BE2C (cell line): ENCODE measurements at regions not wholly inside any gene's neighbourhood (a gene's known extent, or its start where the extent isn't known, plus 50 kb on each side); places are given as distances from the start of the nearest gene placed in this dataset.

Experiments
- DNase-seq: peaks from one replicate; pipeline ENCODE4 v3.0.0-alpha.2; 2020
- H3K27me3 ChIP-seq: fragments of 250-450 bp; sonication (Bioruptor Pico); 2 replicates; pipeline ENCODE4 v1.5.1; 2020; ENCODE audit warnings: mild to moderate bottlenecking
- H3K36me3 ChIP-seq: fragments of 250-450 bp; sonication (Bioruptor Pico); 2 replicates; pipeline ENCODE4 v1.5.1; 2020; ENCODE audit warnings: mild to moderate bottlenecking
- H3K4me1 ChIP-seq: fragments of 250-450 bp; sonication (Bioruptor Pico); 2 replicates; pipeline ENCODE4 v1.5.1; 2020
- H3K4me3 ChIP-seq: 2 replicates; pipeline ENCODE4 v1.5.1; 2011; ENCODE audit warnings: low read depth, low read length
- H3K9me3 ChIP-seq: fragments of 250-450 bp; sonication (Bioruptor Pico); 2 replicates; pipeline ENCODE4 v1.5.1; 2020
- CTCF ChIP-seq: IDR thresholded peaks from 2 replicates; pipeline ENCODE4 v1.5.1; 2012; ENCODE audit warnings: mild to moderate bottlenecking, low read depth, low read length

DNA sequence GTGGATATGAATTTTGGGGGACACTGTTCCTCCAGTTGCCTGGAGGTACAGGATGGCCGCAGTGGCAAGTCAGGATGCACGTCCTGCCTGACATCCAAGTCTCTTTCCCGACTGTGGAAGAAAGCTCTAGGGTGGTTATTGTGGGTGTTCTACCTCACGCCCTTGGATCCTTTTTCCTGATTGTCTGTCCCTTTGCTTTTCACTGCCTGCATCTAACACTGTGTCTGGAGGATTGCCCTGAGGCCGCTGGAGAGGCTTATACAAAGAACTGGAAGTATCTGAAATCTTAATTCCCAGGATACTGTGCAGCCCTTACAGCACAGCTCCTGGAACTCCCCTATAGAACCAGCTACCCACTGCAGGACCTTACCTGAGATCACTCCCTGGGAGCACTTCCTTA, 250.5 kb downstream of the TFCP2L1 start:
- H3K9me3 ChIP-seq: no peaks in the 10 kb centered on the region
- no peaks in the 10 kb centered on the region for H3K27me3 ChIP-seq
- H3K4me1 ChIP-seq: no peaks in the 10 kb centered on the region
- no peaks in the 10 kb centered on the region for H3K36me3 ChIP-seq
- no peak for DNase-seq
- TF ChIP-seq CTCF: no peak
- no peak overlapping the region for H3K4me3 ChIP-seq

DNA sequence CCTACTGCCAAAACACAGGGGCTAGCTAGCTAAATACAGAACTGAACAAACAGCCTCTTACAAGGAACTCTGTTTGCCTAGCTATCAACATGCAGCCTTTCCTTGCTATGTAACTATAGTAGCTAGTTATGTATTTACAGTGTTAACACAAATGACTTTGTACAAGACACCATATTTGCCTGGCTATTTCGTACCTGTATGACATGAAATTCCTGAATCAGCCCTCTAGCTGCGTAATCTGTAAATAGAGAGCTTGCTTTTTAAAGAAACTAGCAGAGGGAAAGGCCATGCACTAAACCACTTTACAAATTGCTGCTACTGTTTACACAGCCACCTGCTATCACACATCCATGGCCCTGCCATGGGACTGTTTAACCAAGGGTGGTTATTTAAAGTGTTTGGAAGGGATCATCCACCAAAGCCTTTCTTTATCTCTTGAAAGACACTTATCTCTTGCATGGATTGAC, 248.7 kb downstream of the TFCP2L1 start:
- DNase-seq: no peak
- Histone ChIP-seq H3K36me3 (no peaks in the 10 kb centered on the region), H3K9me3 (no peaks in the 10 kb centered on the region), H3K4me3 (no peak overlapping the region), H3K4me1 (no peaks in the 10 kb centered on the region), H3K27me3 (no peaks in the 10 kb centered on the region)
- TF ChIP-seq CTCF: no peak

DNA sequence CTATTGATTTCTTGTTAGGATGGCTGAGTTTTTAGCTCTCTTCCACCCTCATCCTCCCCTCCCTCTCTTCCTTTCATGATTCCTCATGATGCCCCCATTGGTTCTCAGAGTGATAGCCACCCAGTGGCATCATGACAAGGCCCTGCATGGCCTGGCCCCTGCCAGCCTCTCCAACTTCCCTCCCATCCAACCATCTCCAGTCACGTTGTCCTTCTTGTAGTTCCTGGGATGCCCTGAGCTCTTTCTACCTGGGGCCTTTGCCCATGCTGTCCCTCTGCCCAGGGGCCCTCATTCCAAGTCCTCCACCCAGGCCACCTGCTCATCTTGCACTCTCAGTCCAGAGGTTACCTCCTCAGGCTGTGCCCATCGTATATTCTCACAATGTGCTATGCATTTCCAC, 247.5 kb downstream of the TFCP2L1 start:
- Histone ChIP-seq H3K27me3 (no peaks in the 10 kb centered on the region), H3K4me1 (no peaks in the 10 kb centered on the region), H3K9me3 (no peaks in the 10 kb centered on the region), H3K4me3 (no peak overlapping the region), H3K36me3 (no peaks in the 10 kb centered on the region)
- no peak for DNase-seq
- no peak for TF ChIP-seq CTCF

GRCh38 chr2:121038031-121038430, 247.0 kb downstream of the TFCP2L1 start:
- Histone ChIP-seq H3K4me1 (no peaks in the 10 kb centered on the region), H3K9me3 (no peaks in the 10 kb centered on the region), H3K27me3 (no peaks in the 10 kb centered on the region), H3K4me3 (no peak overlapping the region), H3K36me3 (no peaks in the 10 kb centered on the region)
- DNase-seq: no peak
- TF ChIP-seq CTCF: no peak

DNA sequence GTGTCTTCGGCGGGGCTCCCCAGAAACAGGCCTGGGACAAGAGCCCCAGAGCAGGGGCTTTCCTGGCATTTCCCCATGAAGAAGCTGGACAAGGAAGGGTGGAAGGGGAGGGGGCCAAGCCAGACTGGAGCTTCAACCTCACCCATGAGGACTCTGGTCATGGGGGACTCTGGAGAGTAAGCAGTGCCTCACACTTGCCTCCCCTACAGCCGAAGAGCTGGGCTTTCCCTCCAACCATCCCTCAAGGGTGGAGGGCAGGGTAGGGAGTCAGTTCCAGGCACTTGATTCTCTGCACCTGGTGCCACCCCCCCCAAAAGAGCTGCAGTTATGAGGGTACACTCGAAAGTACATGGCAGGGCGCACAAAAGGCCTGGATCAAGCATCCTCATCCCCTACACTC, 246.6 kb downstream of the TFCP2L1 start:
- H3K36me3 ChIP-seq: no peaks in the 10 kb centered on the region
- DNase-seq: no peak
- TF ChIP-seq CTCF: no peak
- H3K27me3 ChIP-seq: no peaks in the 10 kb centered on the region
- H3K4me1 ChIP-seq: no peaks in the 10 kb centered on the region
- no peak overlapping the region for H3K4me3 ChIP-seq
- no peaks in the 10 kb centered on the region for H3K9me3 ChIP-seq

DNA sequence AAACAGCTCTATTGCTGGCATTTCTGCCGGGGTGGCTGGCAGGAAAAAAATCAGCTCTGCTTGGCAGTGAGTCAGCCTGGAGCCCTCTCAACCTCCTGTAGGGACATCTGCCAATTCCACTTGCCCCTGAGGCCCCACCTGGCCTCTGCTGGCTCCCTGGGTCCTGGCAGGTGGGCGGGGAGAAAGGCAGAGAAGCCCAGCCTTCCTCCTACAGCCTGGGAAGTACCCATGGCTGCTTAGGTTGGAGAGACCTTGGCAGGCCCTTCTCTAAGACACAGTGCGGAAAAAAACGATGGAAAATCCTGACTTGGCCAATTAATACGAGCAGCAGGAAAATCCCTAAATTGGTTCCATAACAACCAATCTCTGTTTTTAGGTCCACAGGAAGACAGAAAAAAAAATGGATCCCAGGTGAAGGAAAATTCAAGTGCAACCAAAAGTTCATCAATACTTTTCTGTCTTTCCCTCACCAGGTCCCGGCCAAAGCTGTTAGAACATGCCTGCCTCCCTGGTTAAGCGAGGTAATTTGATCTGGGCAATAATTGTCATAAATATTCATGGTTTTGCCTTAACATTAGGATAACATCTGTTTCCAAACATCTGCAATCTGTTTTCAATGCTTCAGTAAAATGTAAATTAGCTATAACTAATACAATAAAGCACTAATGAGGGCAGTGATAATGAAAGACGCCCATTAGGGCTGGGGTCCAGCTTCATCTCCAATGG, 245.9 kb downstream of the TFCP2L1 start:
- Histone ChIP-seq H3K9me3 (no peaks in the 10 kb centered on the region), H3K4me1 (no peaks in the 10 kb centered on the region), H3K4me3 (no peak overlapping the region), H3K27me3 (no peaks in the 10 kb centered on the region), H3K36me3 (no peaks in the 10 kb centered on the region)
- peak; percentile 29 for DNase-seq
- no peak for TF ChIP-seq CTCF
